Middle frontal gyrus (tissue), 1 donor: ENCODE measurements at regions not wholly inside any gene's neighbourhood (a gene's known extent, or its start where the extent isn't known, plus 50 kb on each side); places are given as distances from the start of the nearest gene placed in this dataset.

ENCODE experiments used
- DNase-seq: peaks from one replicate; pipeline ENCODE4 v3.0.0-alpha.2; 2015; ENCODE audit warnings: low spot score; ENCODE audit errors: extremely low spot score

DNA sequence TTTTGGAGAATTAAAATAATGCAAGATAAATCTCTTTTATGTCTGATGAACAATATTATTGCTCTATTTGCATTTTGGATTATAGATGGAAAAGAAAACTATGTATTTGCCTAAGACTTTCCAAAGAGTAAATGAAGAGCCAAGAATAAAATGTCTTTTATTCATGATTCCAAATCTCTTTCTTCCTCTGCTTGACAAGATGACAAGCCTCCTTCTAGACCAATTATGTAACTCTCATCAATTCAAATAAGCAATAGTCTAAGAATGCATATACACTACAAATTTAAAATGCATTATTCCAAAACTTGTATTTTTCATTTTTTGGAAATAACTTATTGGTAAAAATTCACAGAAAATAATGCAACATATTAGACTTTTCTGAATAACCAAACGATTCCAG is 377.3 kb downstream of the GASK1B start:
- no peak for DNase-seq

DNA sequence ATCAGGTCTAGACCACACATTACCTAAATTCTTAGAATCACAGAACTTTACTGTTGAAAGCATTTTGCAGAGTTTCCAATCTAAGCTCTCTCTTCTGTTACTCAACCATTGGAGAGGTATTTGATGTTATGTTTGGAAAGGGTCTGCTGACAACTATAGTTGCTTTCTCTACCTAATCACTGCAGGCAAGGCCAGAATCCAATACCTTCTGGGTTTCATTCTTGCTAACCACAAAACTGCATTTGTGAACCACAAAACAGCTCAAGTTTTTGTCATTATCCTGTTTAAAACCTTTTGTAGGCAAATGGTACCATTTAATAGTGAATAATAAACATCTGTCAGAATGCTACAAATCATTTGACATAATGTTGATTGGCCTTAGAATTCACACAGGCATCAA is 380.1 kb downstream of the GASK1B start:
- DNase-seq = no peak

DNA sequence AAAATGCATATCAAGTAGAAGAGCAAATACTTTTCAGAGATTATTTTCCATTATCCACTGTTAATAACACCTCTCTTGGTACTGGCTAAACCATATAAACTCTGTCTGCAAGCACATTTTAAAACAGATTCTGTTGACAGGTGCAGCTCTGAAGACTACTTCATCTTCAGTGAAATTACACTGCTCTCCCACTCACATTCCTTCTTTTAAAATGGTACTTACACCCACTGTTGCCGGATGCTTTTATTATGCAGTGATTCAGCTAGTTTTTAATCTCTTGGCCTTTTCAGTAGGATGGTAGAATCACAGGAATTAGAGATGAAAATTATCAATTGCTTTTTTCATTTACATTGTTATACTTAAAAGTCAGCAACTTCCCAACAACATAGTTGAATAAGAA is 381.6 kb downstream of the GASK1B start:
- DNase-seq = peak; percentile 24

DNA sequence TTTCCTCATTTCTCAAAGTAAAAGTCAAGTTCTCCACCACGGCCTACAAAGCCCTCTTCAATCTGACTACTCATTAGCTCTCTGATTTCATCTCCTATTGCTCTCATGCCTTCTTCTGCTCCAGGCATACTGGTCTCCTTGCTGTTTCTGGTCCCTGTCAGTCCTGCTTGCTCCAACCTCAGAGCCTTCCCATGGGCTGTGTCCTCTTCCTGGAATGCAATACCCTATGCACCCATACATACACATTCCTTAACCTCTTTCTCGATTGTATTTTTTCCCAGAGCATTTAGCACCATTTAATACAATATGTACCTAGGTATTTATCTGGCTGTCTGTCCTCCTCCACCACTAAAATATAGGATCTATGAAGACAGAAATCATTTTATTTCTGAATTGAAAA is 385.2 kb downstream of the GASK1B start:
- DNase-seq = no peak

DNA sequence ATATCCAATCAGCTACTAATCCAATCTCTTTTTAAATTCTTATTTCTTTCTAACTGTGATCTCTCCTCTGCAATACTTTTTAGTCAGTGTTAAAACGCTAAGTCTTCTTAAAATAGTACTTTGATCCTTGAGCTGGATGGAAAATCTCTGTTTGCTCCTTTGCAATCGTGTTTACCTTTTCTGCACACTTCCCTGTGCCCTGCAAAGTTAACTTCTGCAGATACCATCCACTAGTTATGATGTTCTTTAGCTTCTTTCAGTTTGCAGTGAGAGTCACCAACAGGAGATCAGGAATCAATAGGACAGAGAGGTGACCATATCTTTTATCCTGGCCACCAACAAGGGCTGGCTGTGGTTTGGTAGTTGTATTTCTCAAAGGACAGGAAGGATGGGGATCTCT is 391.5 kb downstream of the GASK1B start:
- no peak for DNase-seq

DNA sequence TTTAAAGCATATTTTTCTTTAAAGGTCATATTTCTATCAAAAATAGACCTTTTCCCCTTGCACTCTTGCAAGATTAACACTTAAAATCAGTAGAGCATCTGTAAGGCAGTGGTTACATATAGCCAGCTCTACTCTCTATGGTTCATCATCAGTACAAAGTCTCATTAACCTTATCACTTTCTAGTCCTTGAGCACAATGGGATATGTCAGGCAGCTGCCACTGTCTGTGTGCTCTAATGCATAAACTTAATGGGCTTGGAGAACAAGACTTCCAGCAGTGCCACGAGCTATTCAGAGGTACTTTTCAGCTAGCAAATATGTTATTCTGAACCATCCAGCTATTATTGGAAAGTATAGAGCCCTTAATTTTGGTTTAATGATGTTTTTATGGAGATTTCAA is 393.7 kb downstream of the GASK1B start:
- DNase-seq = no peak

DNA sequence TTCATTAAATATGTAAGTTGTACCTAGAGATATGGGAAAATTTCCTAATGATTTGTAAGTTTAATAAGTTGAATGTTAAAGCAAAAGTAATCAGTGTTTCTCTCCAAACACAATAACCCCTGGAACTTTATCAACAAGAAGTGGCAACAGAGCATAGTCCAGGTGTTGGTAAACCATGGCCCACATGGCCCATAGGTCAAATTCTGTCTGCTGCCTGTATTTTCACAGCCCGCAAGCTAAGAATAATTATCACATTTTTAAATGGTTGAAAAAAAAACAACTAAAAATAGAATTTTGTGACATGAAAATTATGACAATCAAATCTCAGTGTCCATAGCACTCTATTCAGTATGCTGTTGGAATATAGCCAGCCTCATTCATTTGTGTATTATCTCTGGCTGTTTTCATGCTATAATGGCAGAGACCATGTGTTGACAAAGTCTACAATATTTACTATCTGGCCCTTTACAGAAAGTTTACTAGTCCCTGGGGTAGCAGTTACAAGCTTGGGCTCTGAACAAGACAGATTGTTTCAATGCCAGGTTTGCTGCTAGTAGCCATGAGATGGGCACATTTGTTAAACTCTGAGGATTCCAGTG is 395.8 kb downstream of the GASK1B start:
- DNase-seq = no peak

DNA sequence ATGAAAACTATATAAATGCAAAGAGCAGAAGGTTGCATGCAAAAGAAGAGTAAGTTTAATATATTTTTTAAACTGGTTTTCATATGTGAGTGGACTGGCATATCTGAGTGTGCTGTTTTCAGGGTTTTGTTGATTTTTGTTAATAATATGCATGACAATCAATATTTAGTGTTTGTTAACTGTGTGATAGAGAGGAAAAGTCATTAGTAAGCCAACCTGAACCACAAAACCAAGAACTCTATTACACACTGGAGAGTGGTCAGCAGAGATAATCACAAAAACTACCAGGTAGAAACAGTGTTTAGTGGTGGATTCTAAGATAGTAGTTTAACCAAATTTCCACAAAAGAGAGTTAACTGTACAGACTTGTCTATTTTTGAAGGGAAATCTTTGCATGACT is 396.9 kb downstream of the GASK1B start:
- no peak for DNase-seq

DNA sequence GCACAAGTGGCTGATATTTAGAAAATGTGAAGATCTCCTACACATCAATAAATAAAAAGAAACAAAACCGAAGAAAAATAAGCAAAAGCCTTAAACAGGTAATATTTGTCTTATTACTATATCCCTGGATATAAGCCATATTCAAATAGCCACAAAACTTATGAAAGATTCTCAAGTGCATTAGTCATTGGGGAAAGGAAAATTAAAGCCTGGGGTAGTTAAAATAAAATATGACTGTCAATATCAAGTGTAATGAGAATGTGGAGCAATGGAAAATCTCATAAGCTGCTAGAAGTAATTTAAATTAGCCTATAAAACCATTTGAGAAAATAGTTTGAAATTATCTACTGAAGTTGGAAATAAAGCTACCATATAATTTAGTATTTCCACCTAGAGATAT is 399.9 kb downstream of the GASK1B start:
- no peak for DNase-seq

DNA sequence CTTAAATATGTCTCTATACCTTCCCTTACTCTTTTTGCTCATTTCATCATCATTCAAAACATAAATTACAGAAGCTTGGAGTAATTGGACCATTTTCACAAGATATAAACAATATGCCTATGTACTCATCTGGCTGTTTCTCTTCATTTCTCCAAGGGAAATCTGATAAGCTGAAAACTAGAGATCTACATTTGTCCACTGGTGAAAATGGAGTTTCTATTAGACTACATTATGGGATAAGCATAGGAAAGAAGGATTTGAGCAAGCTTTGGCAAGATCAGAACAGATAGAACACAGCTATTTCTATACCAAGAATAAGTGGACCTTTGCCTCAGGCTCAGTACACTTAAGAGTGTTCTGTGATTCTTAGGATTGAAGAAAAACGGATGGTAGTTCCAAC is 404.4 kb downstream of the GASK1B start:
- no peak for DNase-seq

DNA sequence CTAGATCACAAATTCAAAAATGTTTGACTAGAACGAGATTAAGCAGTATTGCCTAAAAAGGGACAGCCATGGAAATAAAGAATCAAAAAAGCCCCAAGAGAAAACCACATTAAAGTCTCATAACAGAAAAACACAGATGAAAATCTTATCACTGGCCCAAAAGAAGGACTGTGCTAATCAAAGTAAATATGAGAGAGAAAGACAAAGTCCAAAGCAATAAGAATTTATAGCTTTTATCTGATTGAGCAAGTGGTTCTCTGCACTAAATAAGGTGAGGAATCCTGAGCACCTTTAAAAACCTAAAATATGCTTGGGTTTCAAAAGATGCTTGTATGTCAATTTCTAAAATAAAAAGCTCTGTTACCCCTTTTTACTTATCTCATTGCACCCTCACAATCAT is 409.3 kb downstream of the GASK1B start:
- DNase-seq = no peak

DNA sequence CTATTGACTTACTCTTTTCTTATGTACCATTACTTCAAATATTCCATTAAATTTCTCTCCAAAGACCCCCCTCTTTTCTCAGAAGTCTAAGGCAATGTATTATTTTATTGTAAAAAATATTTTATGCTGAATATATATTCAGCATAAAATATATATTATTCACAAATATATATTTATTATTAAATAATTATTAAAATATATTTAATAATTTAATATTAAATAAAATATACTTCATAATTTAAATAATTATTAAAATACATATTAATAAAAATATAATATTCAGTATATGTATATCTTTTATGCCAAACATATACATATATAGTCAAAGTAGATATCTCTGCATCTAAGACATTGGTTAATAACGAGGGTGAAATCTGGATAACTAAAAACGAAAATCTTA is 418.4 kb downstream of the GASK1B start:
- no peak for DNase-seq

DNA sequence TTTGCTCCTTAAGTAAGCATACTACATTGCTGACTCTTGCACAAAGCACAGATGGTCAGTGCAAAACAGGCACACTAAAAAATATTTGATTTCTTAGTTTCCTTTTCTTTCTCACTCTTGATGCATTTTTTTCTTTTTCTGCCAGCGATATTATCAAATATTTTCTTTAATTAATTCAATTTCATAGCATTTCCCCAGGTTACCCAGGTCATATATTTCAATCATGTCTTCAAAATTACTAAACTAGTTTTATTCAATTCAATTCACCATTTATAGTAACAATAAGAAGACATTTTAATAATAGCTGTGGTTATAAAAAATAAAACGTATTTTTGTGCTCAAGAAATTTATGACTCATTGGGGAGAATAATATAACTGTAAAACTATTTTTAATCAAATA is 421.2 kb downstream of the GASK1B start:
- no peak for DNase-seq

DNA sequence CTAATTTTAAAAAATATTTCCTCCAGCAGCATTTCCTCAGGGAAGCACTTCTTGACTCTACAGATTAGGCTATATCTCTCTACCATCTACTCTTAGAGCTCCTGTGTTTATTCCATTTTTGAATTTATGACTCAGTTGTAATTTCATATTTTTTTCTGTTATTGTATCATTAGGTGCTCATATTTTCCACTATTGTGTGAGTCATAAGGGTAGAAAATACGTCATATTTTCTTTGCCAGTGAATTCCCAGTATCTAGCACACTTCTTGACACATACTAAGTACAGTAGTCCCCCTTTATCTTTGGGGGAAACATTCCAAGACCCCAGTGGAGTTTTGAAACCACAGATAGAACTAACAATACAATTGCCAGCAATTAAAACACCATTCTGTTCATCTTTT is 431.2 kb downstream of the GASK1B start:
- DNase-seq = no peak

DNA sequence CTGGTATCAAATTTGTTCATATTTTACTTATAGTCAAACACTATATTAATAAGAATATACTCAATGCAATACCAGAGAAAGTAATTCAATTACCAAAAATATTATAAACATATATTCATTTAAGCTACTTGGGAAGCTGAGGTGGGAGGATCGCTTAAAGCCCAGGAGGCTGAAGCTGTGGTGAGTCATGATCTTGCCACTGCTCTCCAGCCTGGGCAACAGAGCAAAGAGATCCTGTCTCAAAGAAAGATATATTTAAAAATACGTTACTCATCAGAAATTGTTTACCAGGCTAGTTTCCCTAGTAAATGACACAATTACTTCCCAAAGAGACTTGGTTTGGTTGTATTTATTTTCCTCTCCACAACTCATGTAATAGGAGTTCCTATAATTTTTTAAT is 433.6 kb downstream of the GASK1B start:
- no peak for DNase-seq

DNA sequence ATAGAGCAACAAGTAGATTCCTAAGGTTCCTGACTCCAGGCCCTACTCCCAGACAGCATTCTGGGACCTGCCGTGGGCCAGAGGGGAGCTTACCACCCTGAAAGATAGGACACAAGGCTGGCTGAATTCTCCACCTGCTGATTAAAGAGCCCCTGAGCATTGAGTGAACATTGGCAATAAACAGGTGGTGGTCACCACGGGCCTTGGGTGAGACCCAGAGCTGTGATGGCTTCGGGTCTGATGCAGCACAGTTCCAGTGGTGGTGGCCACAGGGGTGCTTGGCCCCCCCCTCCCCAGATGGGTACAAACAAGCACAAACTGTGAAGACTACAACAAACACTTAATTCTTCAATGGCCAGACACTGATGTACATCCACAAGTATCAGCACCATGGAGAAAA is 444.6 kb downstream of the GASK1B start:
- DNase-seq = no peak

DNA sequence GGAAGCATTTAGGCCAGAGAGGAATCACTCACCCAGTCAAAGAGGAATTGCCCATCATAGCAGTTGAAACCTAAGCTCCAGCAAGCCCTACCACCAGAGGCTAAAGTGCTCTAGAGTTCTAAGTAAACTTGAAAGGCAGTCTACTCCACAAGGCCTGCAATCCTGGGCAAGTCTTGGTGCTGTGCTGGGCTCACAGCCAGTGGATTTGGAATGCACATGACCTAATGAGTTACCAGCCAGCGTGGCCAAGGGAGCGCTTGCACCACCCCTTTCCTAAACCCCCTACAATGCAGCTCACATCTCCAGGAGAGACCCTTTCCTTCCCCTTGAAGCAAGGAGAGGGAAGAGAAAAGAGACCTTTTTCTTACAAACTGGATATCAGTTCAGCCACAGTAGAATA is 445.7 kb downstream of the GASK1B start:
- DNase-seq = no peak

DNA sequence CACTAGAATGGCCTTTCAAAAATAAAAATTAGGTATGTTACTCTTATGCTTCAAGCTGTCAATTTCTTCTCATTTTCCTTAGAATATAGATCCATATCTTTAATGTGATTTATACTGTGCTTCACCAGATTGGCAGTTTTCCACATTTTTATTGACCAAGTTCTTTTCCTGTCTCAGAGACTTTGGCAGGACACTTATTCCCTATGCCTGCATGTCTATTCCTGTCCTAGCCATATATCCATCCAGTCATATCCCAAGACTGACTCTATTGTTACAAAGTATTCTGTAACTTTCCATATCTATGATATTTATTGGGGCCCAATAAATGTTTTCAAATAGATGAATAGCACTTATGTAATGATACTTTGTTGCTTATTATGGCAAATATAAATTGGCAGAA is 450.7 kb downstream of the GASK1B start:
- DNase-seq = no peak

DNA sequence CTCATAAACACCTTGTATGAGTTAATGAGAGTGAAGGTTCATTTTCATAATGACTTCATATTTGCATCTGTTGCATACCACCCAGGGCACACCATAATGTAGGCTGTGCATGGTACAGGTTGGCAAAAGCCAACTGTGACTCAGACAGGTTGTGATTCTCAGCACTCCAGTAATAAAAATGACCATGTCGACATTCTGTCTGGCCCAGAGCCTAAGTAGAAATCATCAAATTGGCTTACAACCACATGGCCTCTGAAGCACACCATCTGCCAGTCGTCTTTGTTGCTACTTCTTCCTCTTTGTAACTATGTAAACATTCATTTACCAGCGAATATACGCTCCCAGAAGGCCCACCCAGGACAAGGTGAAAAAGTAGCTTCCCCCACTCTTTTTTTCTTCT is 459.5 kb downstream of the GASK1B start:
- no peak for DNase-seq

DNA sequence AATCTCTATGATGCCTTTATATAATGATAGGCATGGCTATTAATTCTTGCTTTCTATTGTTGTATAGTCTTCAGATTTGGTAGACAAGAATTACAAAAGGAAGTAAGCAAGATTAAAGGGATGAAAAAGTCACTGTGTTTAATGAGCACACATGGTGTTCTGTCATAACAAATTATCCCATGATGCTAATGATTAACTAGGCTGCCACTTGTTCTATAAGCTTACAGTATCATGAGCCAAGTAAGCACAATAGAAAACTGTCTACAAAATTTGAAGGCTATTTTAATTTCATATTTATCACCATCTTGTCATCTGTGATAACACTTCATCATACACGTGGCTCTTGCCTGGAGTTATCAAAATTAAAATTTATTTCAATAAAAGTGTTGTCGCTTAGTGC is 466.7 kb downstream of the GASK1B start:
- DNase-seq = no peak

DNA sequence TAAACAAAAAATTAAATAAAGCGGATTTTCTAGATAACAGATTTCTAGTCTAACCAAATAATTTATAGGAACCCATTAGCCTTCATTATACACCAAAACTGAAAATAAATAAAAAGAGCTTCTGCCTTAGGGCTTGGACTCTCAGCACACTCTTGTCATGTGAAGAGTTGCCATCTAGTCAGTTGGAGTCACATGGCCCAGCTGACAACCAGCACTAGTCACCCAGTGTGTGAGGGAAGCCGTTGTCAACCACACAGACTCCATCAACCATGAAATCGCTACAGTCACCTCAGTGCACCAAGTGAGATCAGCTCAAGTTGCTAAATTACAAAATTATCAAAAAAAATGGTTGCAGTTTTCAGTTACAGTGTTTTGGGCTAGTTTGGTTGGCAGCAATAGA is 470.0 kb downstream of the GASK1B start:
- DNase-seq = no peak

DNA sequence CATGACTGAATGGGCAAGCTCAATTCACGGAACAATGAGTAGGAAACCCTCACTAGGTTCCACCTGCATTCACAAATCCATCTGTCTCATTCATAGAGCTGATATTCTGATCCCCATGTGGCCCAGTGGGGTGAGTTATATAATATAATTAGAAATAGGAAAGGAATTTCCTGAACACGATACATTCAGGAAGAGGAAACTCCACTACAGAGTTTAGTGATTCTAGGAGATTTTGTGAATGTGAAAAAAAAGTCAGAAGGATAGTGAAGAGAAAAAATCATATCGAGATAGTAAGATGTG is 471.2 kb downstream of the GASK1B start:
- no peak for DNase-seq

DNA sequence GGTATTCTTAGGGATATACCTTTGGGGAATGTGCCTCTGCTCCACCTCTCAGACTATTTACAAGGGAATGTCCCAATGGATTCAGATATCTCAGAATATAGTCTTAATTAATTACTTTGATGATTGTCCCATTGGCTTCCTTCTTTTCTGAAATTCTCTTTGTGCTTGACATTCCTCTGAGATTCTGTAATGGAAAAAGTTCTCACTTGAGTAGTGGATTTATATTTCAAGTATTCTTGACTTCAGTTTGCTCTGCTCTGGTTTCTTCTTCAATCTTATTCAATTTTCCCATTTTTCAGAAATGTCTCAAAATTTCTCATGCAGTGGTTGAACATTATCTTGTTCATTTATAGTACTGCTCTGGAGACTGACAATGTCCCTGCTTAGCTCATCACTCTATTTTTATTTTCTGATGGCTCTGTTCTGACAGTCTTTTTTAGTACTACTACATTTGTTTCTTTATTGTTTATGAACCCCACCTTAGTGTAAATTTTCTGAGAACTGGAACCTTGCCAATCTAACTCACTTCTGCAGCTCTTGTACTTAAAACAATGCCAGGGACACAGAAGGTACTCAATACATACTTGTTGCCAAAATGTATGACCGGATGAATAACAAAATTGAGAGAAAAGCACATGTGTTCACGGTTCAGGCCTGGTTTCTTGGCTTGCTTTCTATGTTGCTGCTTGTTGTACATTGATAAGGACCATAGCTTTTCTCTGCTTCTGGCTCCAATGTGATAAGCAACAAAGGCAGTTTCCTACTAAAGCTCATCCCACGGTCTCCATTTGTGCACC is 471.7 kb downstream of the GASK1B start:
- DNase-seq = no peak

DNA sequence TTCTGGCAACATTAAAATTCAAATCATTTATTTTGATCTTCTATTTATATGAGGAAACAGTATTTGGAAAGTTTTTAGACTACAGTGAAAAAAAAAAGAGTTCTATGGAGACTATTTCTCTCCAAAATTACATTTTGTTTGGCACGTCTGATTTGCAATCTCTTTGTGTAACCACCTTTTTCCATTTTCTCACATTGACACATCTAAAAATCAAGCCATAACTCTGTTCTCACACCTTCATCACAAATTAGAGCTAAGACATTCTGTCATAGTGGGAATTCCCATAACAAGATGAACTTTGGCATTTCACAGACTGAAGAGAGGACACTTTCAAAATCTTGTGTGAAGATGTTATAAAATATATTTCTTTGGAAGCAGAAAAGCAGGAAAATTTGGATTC is 468.9 kb downstream of the GRIA2 start:
- DNase-seq = no peak
